ENCODE measurements at regions not wholly inside any gene's neighbourhood (a gene's known extent, or its start where the extent isn't known, plus 50 kb on each side); places are given as distances from the start of the nearest gene placed in this dataset.

GRCh38 chr14:38723959-38724358 lies 379.1 kb downstream of the SEC23A start:
- no peaks in the 10 kb centered on the region for H3K36me3 Mint-ChIP-seq (ENCODE audit: low read depth)
- TF ChIP-seq CTCF (IDR thresholded peaks at IDR 0.05): no peak
- ChIA-PET POLR2A (no interaction called here), CTCF (no interaction called here)
- ATAC-seq (ENCODE audit: poor library complexity): no peak
- no peaks in the 10 kb centered on the region for H3K27me3 Mint-ChIP-seq
- Histone ChIP-seq H3K27ac (ENCODE audit: low read depth in 1 of 2, low read length in 2 of 2) (no peak overlapping the region), H3K9me3 (ENCODE audit: control insufficient read depth in 1 of 2, insufficient read depth in 1 of 2, low read length in 2 of 2) (peaks cover 0 to 9% of the 10 kb centered on the region in 2 experiments), H3K27me3 (ENCODE audit: control insufficient read depth in 1 of 2, insufficient read depth in 2 of 2, low read length in 2 of 2) (peaks cover 0 to 3% of the 10 kb centered on the region in 2 experiments), H3K4me3 (ENCODE audit: low read length) (no peak overlapping the region), H3K4me1 (ENCODE audit: insufficient read depth, low read length) (no peaks in the 10 kb centered on the region), H3K36me3 (ENCODE audit: insufficient read depth, low read length) (no peaks in the 10 kb centered on the region)
- intact Hi-C loops (cut with DNase I, micrococcal nuclease): loop anchor here in 1 of 2 experiments (5.0 kb wide), 1 partner anchor 293 kb away; no protein-coding TSS in a partner anchor
- no peaks in the 10 kb centered on the region for H3K4me1 Mint-ChIP-seq (ENCODE audit: low read depth)
- no peak overlapping the region for H3K4me3 Mint-ChIP-seq
- no peak for DNase-seq
- H3K27ac Mint-ChIP-seq: no peak overlapping the region
- H3K9me3 Mint-ChIP-seq: no peaks in the 10 kb centered on the region

GRCh38 chr14:38723277-38723676 lies 379.8 kb downstream of the SEC23A start:
- no peak overlapping the region for H3K27ac Mint-ChIP-seq
- intact Hi-C loops (cut with DNase I, micrococcal nuclease): loop anchor here in 1 of 2 experiments (5.0 kb wide), 1 partner anchor 294 kb away; no protein-coding TSS in a partner anchor
- no peaks in the 10 kb centered on the region for H3K4me1 Mint-ChIP-seq (ENCODE audit: low read depth)
- no peaks in the 10 kb centered on the region for H3K36me3 Mint-ChIP-seq (ENCODE audit: low read depth)
- Histone ChIP-seq H3K9me3 (ENCODE audit: control insufficient read depth in 1 of 2, insufficient read depth in 1 of 2, low read length in 2 of 2) (peaks cover 0 to 7% of the 10 kb centered on the region in 2 experiments), H3K27ac (ENCODE audit: low read depth in 1 of 2, low read length in 2 of 2) (no peak overlapping the region), H3K4me1 (ENCODE audit: insufficient read depth, low read length) (no peaks in the 10 kb centered on the region), H3K4me3 (ENCODE audit: low read length) (no peak overlapping the region), H3K27me3 (ENCODE audit: control insufficient read depth in 1 of 2, insufficient read depth in 2 of 2, low read length in 2 of 2) (peaks cover 0 to 2% of the 10 kb centered on the region in 2 experiments), H3K36me3 (ENCODE audit: insufficient read depth, low read length) (no peaks in the 10 kb centered on the region)
- H3K4me3 Mint-ChIP-seq: no peak overlapping the region
- H3K9me3 Mint-ChIP-seq: no peaks in the 10 kb centered on the region
- no peak for DNase-seq
- CTCF ChIA-PET: no interaction called here
- H3K27me3 Mint-ChIP-seq: no peaks in the 10 kb centered on the region
- no peak for ATAC-seq (ENCODE audit: poor library complexity)
- no peak for TF ChIP-seq CTCF (IDR thresholded peaks at IDR 0.05)
- POLR2A ChIA-PET: no interaction called here

GRCh38 chr14:38721822-38722431 lies 381.1 kb downstream of the SEC23A start:
- ChIA-PET CTCF (no interaction called here), POLR2A (no interaction called here)
- peak; percentile 9 for TF ChIP-seq CTCF (IDR thresholded peaks at IDR 0.05)
- no peaks in the 10 kb centered on the region for H3K36me3 ChIP-seq (ENCODE audit: insufficient read depth, low read length)
- no peaks in the 10 kb centered on the region for H3K27me3 Mint-ChIP-seq
- no peaks in the 10 kb centered on the region for H3K9me3 ChIP-seq (ENCODE audit: control insufficient read depth in 1 of 2, insufficient read depth in 1 of 2, low read length in 2 of 2)
- no peak overlapping the region for H3K27ac Mint-ChIP-seq
- no peaks in the 10 kb centered on the region for H3K4me1 Mint-ChIP-seq (ENCODE audit: low read depth)
- ATAC-seq (ENCODE audit: poor library complexity) (no peak), DNase-seq (peak in 4 of 14 experiments; percentile 11 to 27 (median 24))
- intact Hi-C loops (cut with DNase I, micrococcal nuclease): loop anchor here in 1 of 2 experiments (5.0 kb wide), 1 partner anchor 295 kb away; no protein-coding TSS in a partner anchor
- H3K9me3 Mint-ChIP-seq: no peaks in the 10 kb centered on the region
- no peaks in the 10 kb centered on the region for H3K27me3 ChIP-seq (ENCODE audit: control insufficient read depth in 1 of 2, insufficient read depth in 2 of 2, low read length in 2 of 2)
- H3K27ac ChIP-seq (ENCODE audit: low read depth in 1 of 2, low read length in 2 of 2): no peak overlapping the region
- H3K4me1 ChIP-seq (ENCODE audit: insufficient read depth, low read length): no peaks in the 10 kb centered on the region
- H3K4me3 Mint-ChIP-seq: no peak overlapping the region
- no peak overlapping the region for H3K4me3 ChIP-seq (ENCODE audit: low read length)
- no peaks in the 10 kb centered on the region for H3K36me3 Mint-ChIP-seq (ENCODE audit: low read depth)
